ENCODE measurements at regions not wholly inside any gene's neighbourhood (a gene's known extent, or its start where the extent isn't known, plus 50 kb on each side); places are given as distances from the start of the nearest gene placed in this dataset.

- no TSS peak for BruUV-seq (replicated peaks)
- ChIA-PET POLR2A (no interaction called here), CTCF (no interaction called here)
- DNase-seq (ENCODE audit: low read depth, low spot score), result no peak
- H3K4me1 ChIP-seq (ENCODE audit: control insufficient read depth, extremely low read depth, insufficient read depth, low read length), result no peaks in the 10 kb centered on the region
- no peak overlapping the region for H3K27ac ChIP-seq (ENCODE audit: insufficient read depth, low read depth, low read length)
- H4K20me1 ChIP-seq (replicated peaks; ENCODE audit: control insufficient read depth, extremely low read depth, insufficient read depth, low read length), result no peaks in the 10 kb centered on the region
- no peak overlapping the region for H3K4me2 ChIP-seq (ENCODE audit: insufficient read depth, low read length)
- TF ChIP-seq CTCF (IDR thresholded peaks at IDR 0.05; ENCODE audit: extremely low read depth in 1 of 2, insufficient read depth in 1 of 2, low read depth in 1 of 2, low read length in 2 of 2), result no peak
- TF ChIP-seq MAX (IDR thresholded peaks at IDR 0.05; ENCODE audit: insufficient read depth, insufficient read length), result no peak
- TF ChIP-seq POLR2AphosphoS5 (IDR thresholded peaks at IDR 0.05; ENCODE audit: insufficient read depth, low read depth, low read length), result no peak
- no peak for TF ChIP-seq GATA2 (IDR thresholded peaks at IDR 0.05; ENCODE audit: insufficient read depth, insufficient read length, low read depth, low read length)
- TF ChIP-seq EZH2 (IDR thresholded peaks at IDR 0.05; ENCODE audit: borderline replicate concordance, low read depth, low read length, severe bottlenecking), result no peak
- no peak for TF ChIP-seq FOS (IDR thresholded peaks at IDR 0.05; ENCODE audit: borderline replicate concordance, insufficient read depth, low read length)
- TF ChIP-seq MYC (IDR thresholded peaks at IDR 0.05; ENCODE audit: low read depth, low read length), result no peak
- no peaks in the 10 kb centered on the region for H3K36me3 ChIP-seq (ENCODE audit: control insufficient read depth in 2 of 2, extremely low read depth in 1 of 2, insufficient read depth in 2 of 2, low read length in 2 of 2)
- H3K9me1 ChIP-seq (replicated peaks; ENCODE audit: control insufficient read depth, extremely low read depth, insufficient read depth, low read length), result no peaks in the 10 kb centered on the region
- no peak overlapping the region for H3K9ac ChIP-seq (replicated peaks; ENCODE audit: extremely low read depth, insufficient read depth, low read length)
- H2AFZ ChIP-seq (ENCODE audit: low read depth, low read length), result no peak overlapping the region
- dilution Hi-C loops (cut with MboI; ENCODE audit: extremely low pct_ligation_motif_present, low sequenced_read_pairs), result no loop called here
- H3K79me2 ChIP-seq (ENCODE audit: control insufficient read depth, insufficient read depth, low read length), result no peaks in the 10 kb centered on the region
- no peaks in the 10 kb centered on the region for H3K27me3 ChIP-seq (ENCODE audit: control insufficient read depth in 2 of 2, insufficient read depth in 2 of 2, low read length in 2 of 2)
- intact Hi-C loops (cut with micrococcal nuclease), result loop anchor here (1.0 kb wide), 1 partner anchor 18 kb away; no protein-coding TSS in a partner anchor
- H3K4me3 ChIP-seq (replicated peaks in 1 of 3; ENCODE audit: insufficient read depth in 1 of 3, low read depth in 1 of 3, low read length in 3 of 3), result no peak overlapping the region
- no peaks in the 10 kb centered on the region for H3K9me3 ChIP-seq (replicated peaks; ENCODE audit: control insufficient read depth, insufficient read depth, low read length)
- FAIRE-seq, result no peak
These were observed 776.5 kb downstream of the DHX35 start for GRCh38 chr20:39738651-39739050.
